ENCODE measurements at regions not wholly inside any gene's neighbourhood (a gene's known extent, or its start where the extent isn't known, plus 50 kb on each side); places are given as distances from the start of the nearest gene placed in this dataset.

DNA sequence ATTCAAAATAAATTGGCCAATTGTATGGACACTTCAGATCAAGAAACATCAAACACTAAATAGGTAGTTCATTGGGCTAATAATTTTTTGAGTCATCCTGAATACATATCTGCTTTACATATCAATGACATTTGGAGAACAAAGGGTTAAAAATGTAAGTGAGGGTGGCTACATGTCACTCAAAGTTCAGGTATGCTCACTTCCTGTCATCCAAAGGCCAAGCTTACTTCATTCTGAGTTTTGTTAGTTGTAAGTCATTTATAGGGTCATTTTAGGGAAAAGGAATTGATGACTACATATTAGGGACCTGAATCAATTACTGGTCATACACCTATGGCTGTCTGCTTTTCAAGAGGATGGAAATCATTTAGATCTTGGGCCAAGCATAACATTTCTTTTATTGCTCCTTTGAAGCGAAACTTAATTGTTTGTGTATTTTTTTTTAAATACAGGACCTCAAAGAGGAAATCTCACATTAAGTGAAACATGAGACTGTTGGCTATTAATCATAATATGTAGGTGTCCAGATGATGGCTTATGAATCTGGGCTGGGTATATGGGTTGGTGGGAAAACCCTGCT, 119.2 kb upstream of the LEF1 start:
- no peaks in the 10 kb centered on the region for H3K36me3 Mint-ChIP-seq (ENCODE audit: unreplicated experiment)

DNA sequence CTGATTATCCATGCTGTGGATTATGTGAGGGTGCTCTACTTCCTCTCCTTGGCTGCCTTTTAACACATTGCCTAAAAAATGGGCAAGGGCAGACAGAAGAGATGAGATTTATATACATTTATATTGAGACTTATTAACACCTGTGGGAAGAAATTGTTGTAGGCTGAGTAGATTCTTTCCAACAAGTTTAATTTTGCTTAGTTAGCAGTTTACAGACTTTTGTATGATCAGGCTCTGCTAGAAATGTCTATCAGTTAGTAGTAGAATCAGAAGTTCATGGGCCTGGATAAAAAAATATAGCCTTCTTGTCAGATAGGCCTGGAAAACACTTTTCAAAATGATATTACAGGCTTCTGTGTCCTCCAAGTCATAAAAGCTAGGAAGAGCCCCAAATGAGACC, 111.3 kb upstream of the LEF1 start:
- DNase-seq = no peak
- Mint-ChIP-seq H3K9me3 (ENCODE audit: unreplicated experiment) (no peaks in the 10 kb centered on the region), H3K27me3 (ENCODE audit: unreplicated experiment) (no peaks in the 10 kb centered on the region), H3K27ac (ENCODE audit: unreplicated experiment) (no peak overlapping the region), H3K36me3 (ENCODE audit: unreplicated experiment) (no peaks in the 10 kb centered on the region), H3K4me1 (ENCODE audit: low read depth, unreplicated experiment) (no peaks in the 10 kb centered on the region), H3K4me3 (ENCODE audit: unreplicated experiment) (no peak overlapping the region)
- TF ChIP-seq, protein P1, sequence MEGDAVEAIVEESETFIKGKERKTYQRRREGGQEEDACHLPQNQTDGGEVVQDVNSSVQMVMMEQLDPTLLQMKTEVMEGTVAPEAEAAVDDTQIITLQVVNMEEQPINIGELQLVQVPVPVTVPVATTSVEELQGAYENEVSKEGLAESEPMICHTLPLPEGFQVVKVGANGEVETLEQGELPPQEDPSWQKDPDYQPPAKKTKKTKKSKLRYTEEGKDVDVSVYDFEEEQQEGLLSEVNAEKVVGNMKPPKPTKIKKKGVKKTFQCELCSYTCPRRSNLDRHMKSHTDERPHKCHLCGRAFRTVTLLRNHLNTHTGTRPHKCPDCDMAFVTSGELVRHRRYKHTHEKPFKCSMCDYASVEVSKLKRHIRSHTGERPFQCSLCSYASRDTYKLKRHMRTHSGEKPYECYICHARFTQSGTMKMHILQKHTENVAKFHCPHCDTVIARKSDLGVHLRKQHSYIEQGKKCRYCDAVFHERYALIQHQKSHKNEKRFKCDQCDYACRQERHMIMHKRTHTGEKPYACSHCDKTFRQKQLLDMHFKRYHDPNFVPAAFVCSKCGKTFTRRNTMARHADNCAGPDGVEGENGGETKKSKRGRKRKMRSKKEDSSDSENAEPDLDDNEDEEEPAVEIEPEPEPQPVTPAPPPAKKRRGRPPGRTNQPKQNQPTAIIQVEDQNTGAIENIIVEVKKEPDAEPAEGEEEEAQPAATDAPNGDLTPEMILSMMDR (IDR thresholded peaks at IDR 0.05; ENCODE audit: partially characterized antibody, unreplicated experiment) = no peak

More for the DNA sequence above, 119.2 kb upstream of the LEF1 start:
- Mint-ChIP-seq H3K4me3 (ENCODE audit: unreplicated experiment) (no peak overlapping the region), H3K27me3 (ENCODE audit: unreplicated experiment) (no peaks in the 10 kb centered on the region), H3K4me1 (ENCODE audit: low read depth, unreplicated experiment) (no peaks in the 10 kb centered on the region), H3K27ac (ENCODE audit: unreplicated experiment) (no peak overlapping the region), H3K9me3 (ENCODE audit: unreplicated experiment) (no peaks in the 10 kb centered on the region)
- TF ChIP-seq, protein P1 (IDR thresholded peaks at IDR 0.05; ENCODE audit: partially characterized antibody, unreplicated experiment) = no peak
- DNase-seq = no peak

DNA sequence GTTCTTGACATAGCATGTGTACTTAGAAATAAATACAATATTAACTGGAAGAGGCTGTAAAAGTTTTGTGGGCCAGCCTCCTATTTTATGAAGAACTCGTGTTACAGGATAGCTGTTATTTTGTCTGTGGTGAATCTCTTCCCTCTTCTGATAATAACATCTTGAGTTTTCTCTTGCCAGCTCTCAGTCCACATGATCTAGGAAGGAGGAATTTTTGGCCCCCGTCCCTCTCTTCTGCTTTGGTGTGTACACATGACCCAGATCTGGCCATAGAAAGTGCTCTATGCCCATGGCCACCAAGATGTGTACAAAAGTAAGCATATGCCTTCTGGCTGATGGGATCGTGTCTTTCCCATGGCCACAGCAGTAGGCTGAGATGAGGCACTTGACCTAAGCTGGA, 108.0 kb upstream of the LEF1 start:
- H3K4me3 Mint-ChIP-seq (ENCODE audit: unreplicated experiment) = no peak overlapping the region
- DNase-seq = no peak
- TF ChIP-seq, protein P1 (IDR thresholded peaks at IDR 0.05; ENCODE audit: partially characterized antibody, unreplicated experiment) = no peak
- H3K27ac Mint-ChIP-seq (ENCODE audit: unreplicated experiment) = no peak overlapping the region
- H3K4me1 Mint-ChIP-seq (ENCODE audit: low read depth, unreplicated experiment) = peaks cover 13% of the 10 kb centered on the region
- no peaks in the 10 kb centered on the region for H3K9me3 Mint-ChIP-seq (ENCODE audit: unreplicated experiment)
- H3K36me3 Mint-ChIP-seq (ENCODE audit: unreplicated experiment) = no peaks in the 10 kb centered on the region
- peaks cover 2% of the 10 kb centered on the region for H3K27me3 Mint-ChIP-seq (ENCODE audit: unreplicated experiment)

DNA sequence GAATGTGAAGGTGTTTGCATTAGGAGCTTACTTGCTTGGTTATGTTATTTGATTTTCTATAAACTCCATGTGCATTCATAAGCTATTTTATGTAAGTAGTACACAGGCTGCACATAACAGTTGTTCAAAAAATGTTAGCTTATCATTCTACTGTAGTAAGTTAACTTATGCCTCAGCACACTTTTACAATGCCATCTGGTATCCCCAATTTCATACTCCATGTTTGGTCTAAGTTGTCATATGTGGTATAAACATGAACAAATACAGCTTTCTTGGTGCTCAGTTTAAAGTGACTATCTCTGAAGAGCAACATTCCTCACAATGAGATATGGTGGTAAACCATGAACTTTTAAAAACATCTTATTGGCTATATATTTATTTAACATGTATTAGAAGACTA, 104.3 kb upstream of the LEF1 start:
- H3K36me3 Mint-ChIP-seq (ENCODE audit: unreplicated experiment) = no peaks in the 10 kb centered on the region
- H3K9me3 Mint-ChIP-seq (ENCODE audit: unreplicated experiment) = peaks cover 1% of the 10 kb centered on the region
- no peak for DNase-seq
- TF ChIP-seq, protein P1 (IDR thresholded peaks at IDR 0.05; ENCODE audit: partially characterized antibody, unreplicated experiment) = no peak
- peaks cover 2% of the 10 kb centered on the region for H3K27me3 Mint-ChIP-seq (ENCODE audit: unreplicated experiment)
- no peak overlapping the region for H3K27ac Mint-ChIP-seq (ENCODE audit: unreplicated experiment)
- H3K4me1 Mint-ChIP-seq (ENCODE audit: low read depth, unreplicated experiment) = peaks cover 21% of the 10 kb centered on the region
- H3K4me3 Mint-ChIP-seq (ENCODE audit: unreplicated experiment) = no peak overlapping the region

DNA sequence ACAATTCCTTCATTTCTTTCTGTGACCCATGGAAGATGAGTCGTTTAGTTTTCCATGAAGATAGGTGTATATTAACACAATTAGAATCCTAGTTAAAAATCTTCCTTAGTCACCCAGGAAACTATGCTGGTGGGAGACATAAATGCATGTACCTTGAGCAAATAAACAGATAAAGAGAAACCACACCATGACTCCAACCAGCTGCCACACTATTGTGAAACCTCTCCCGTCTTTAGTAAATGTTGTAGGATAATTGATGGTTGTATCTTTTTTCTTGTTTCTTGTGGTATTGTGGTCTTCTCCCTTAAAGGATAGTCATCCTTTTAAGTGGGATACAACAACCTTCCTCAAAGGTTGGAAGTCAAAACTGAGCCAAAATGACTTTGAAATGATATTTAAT, 103.8 kb upstream of the LEF1 start:
- no peak for DNase-seq
- TF ChIP-seq, protein P1 (IDR thresholded peaks at IDR 0.05; ENCODE audit: partially characterized antibody, unreplicated experiment) = no peak
- Mint-ChIP-seq H3K27me3 (ENCODE audit: unreplicated experiment) (peaks cover 2% of the 10 kb centered on the region), H3K4me1 (ENCODE audit: low read depth, unreplicated experiment) (peaks cover 21% of the 10 kb centered on the region), H3K9me3 (ENCODE audit: unreplicated experiment) (peaks cover 1% of the 10 kb centered on the region), H3K4me3 (ENCODE audit: unreplicated experiment) (no peak overlapping the region), H3K36me3 (ENCODE audit: unreplicated experiment) (no peaks in the 10 kb centered on the region), H3K27ac (ENCODE audit: unreplicated experiment) (no peak overlapping the region)
